GM19324 (cell line): ENCODE measurements at regions not wholly inside any gene's neighbourhood (a gene's known extent, or its start where the extent isn't known, plus 50 kb on each side); places are given as distances from the start of the nearest gene placed in this dataset.

Experiments
- ATAC-seq: cut with Tn5 transposase; IDR thresholded peaks from one replicate; pipeline ENCODE4 v1.9.1; 2021; ENCODE audit warnings: mild to moderate bottlenecking, moderate library complexity; ENCODE audit not compliant: unreplicated experiment, low FRiP score

GRCh38 chr6:71510856-71511255 lies 222.2 kb downstream of the OGFRL1 start:
- ATAC-seq, result no peak

GRCh38 chr6:71512256-71512655 lies 223.6 kb downstream of the OGFRL1 start:
- ATAC-seq, result no peak

GRCh38 chr6:71513036-71513435 lies 224.4 kb downstream of the OGFRL1 start:
- ATAC-seq, result no peak

GRCh38 chr6:71523548-71523947 lies 234.9 kb downstream of the OGFRL1 start:
- peak; percentile 79 for ATAC-seq

- no peak for ATAC-seq
These were observed 235.6 kb downstream of the OGFRL1 start for GRCh38 chr6:71524201-71524600.

GRCh38 chr6:71527886-71528285 lies 239.3 kb downstream of the OGFRL1 start:
- ATAC-seq, result no peak

- no peak for ATAC-seq
These were observed 240.4 kb downstream of the OGFRL1 start for GRCh38 chr6:71529026-71529425.

GRCh38 chr6:71529769-71530168 lies 241.2 kb downstream of the OGFRL1 start:
- ATAC-seq, result no peak

GRCh38 chr6:71531006-71531405 lies 242.4 kb downstream of the OGFRL1 start:
- no peak for ATAC-seq

GRCh38 chr6:71531841-71532240 lies 243.2 kb downstream of the OGFRL1 start:
- no peak for ATAC-seq

GRCh38 chr6:71533939-71534379 lies 245.3 kb downstream of the OGFRL1 start:
- no peak for ATAC-seq

GRCh38 chr6:71534921-71535320 lies 246.3 kb downstream of the OGFRL1 start:
- no peak for ATAC-seq

GRCh38 chr6:71537717-71538116 lies 249.1 kb downstream of the OGFRL1 start:
- no peak for ATAC-seq

GRCh38 chr6:71544028-71544427 lies 255.4 kb downstream of the OGFRL1 start:
- ATAC-seq, result no peak

GRCh38 chr6:71544906-71545305 lies 256.3 kb downstream of the OGFRL1 start:
- no peak for ATAC-seq

GRCh38 chr6:71545905-71546304 lies 257.3 kb downstream of the OGFRL1 start:
- no peak for ATAC-seq

- ATAC-seq, result no peak
These were observed 263.2 kb downstream of the OGFRL1 start for GRCh38 chr6:71551798-71552197.

- no peak for ATAC-seq
These were observed 267.5 kb downstream of the OGFRL1 start for GRCh38 chr6:71556141-71556540.

GRCh38 chr6:71558974-71559373 lies 270.4 kb downstream of the OGFRL1 start:
- no peak for ATAC-seq

GRCh38 chr6:71567562-71567961 lies 279.0 kb downstream of the OGFRL1 start:
- ATAC-seq, result no peak

- ATAC-seq, result no peak
These were observed 289.2 kb downstream of the OGFRL1 start for GRCh38 chr6:71577766-71578165.

GRCh38 chr6:71579902-71580301 lies 291.3 kb downstream of the OGFRL1 start:
- no peak for ATAC-seq

- no peak for ATAC-seq
These were observed 294.2 kb downstream of the OGFRL1 start for GRCh38 chr6:71582820-71583219.
